ENCODE measurements at regions not wholly inside any gene's neighbourhood (a gene's known extent, or its start where the extent isn't known, plus 50 kb on each side); places are given as distances from the start of the nearest gene placed in this dataset.

GRCh38 chr12:18146363-18146762 lies 56.4 kb upstream of the RERGL start:
- DNase-seq (ENCODE audit: low read depth) = no peak
- no peak overlapping the region for H3K4me3 ChIP-seq (ENCODE audit: low read length)

GRCh38 chr12:18145924-18146323 lies 55.9 kb upstream of the RERGL start:
- no peak overlapping the region for H3K4me3 ChIP-seq (ENCODE audit: low read length)
- no peak for TF ChIP-seq CTCF (conservative IDR thresholded peaks at IDR 0.05; ENCODE audit: low read length)
- DNase-seq (ENCODE audit: low read depth) = no peak

More at GRCh38 chr12:18146363-18146762, 56.4 kb upstream of the RERGL start:
- TF ChIP-seq CTCF (conservative IDR thresholded peaks at IDR 0.05; ENCODE audit: low read length) = no peak

- peak; percentile 23 for DNase-seq (ENCODE audit: low read depth)
- no peak for TF ChIP-seq CTCF (conservative IDR thresholded peaks at IDR 0.05; ENCODE audit: low read length)
- no peak overlapping the region for H3K4me3 ChIP-seq (ENCODE audit: low read length)
Observed at GRCh38 chr12:18141048-18141982, 51.3 kb upstream of the RERGL start.

GRCh38 chr12:18139989-18140596 lies 50.1 kb upstream of the RERGL start:
- TF ChIP-seq CTCF (conservative IDR thresholded peaks at IDR 0.05; ENCODE audit: low read length) = peak; percentile 69
- peak; percentile 38 for DNase-seq (ENCODE audit: low read depth)
- no peak overlapping the region for H3K4me3 ChIP-seq (ENCODE audit: low read length)
